Panc1 (cell line): ENCODE measurements at regions not wholly inside any gene's neighbourhood (a gene's known extent, or its start where the extent isn't known, plus 50 kb on each side); places are given as distances from the start of the nearest gene placed in this dataset.

Experiments
- ATAC-seq: fragments of 200-7000 bp; cut with Tn5 transposase; 2 replicates; pipeline ENCODE4 v1.9.1; 2020; ENCODE audit warnings: mild to moderate bottlenecking, moderate library complexity
- BruUV-seq: library from RNA; stranded (reverse); fragments of 400-500 nt; replicated peaks from 2 replicates; lab custom pipeline; 2021; lab: Mats Ljungman, UMichigan
- CTCF ChIA-PET: fragments of 300-600 bp; sonication (Branson Sonifier 250); formaldehyde crosslinking; loops from one replicate; lab custom pipeline; 2022; ENCODE audit warnings: antibody characterized with exemption; lab: Charles Lee
- POLR2A ChIA-PET: fragments of 300-600 bp; sonication (Branson Sonifier 250); formaldehyde crosslinking; loops from one replicate; lab custom pipeline; 2022; ENCODE audit warnings: antibody characterized with exemption; lab: Charles Lee
- DNase-seq: peaks from one replicate; pipeline ENCODE4 v3.0.0-alpha.2; 2010; ENCODE audit warnings: low read depth, low spot score
- H3K27ac ChIP-seq: 2 replicates; pipeline ENCODE4 v1.5.1; 2011; ENCODE audit warnings: mild to moderate bottlenecking, low read length, inconsistent platforms
- H3K27me3 ChIP-seq: fragments of 200-500 bp; sonication (Bioruptor generic); 2 replicates; pipeline ENCODE4 v1.6.0; 2014; ENCODE audit warnings: low read length, inconsistent platforms; ENCODE audit not compliant: control insufficient read depth, insufficient read depth
- H3K36me3 ChIP-seq: fragments of 200-500 bp; sonication (Bioruptor generic); 2 replicates; pipeline ENCODE4 v1.5.1; 2014; ENCODE audit warnings: inconsistent platforms, mild to moderate bottlenecking, low read length, moderate library complexity; ENCODE audit not compliant: control insufficient read depth, insufficient read depth
- H3K4me1 ChIP-seq: 2 replicates; pipeline ENCODE4 v1.5.1; 2011; ENCODE audit warnings: inconsistent platforms, mild to moderate bottlenecking, low read length, moderate library complexity; ENCODE audit not compliant: control insufficient read depth, insufficient read depth
- H3K4me3 ChIP-seq, 2 experiments: 2 replicates each; pipeline ENCODE4 v1.5.1; 2011 to 2012; ENCODE audit warnings: low read depth in 2 of 2, low read length in 2 of 2, mild to moderate bottlenecking in 2 of 2, inconsistent platforms in 1 of 2, moderate library complexity in 1 of 2
- H3K9me3 ChIP-seq: fragments of 200-500 bp; sonication (Bioruptor generic); 2 replicates; pipeline ENCODE4 v1.5.1; 2014; ENCODE audit warnings: low read depth, mild to moderate bottlenecking, inconsistent platforms, low read length, moderate library complexity; ENCODE audit not compliant: control insufficient read depth, insufficient read depth
- CTCF ChIP-seq: fragments of 450-650 bp; IDR thresholded peaks from 2 replicates; pipeline ENCODE4 v1.5.1; 2017; ENCODE audit warnings: mild to moderate bottlenecking
- POLR2AphosphoS5 ChIP-seq: IDR thresholded peaks from 2 replicates; pipeline ENCODE4 v1.6.1; 2012; ENCODE audit warnings: mild to moderate bottlenecking, low read depth, low read length, moderate library complexity
- REST ChIP-seq, 2 experiments: IDR thresholded peaks; 2 replicates each; pipeline ENCODE4 v1.6.1; 2011 to 2012; ENCODE audit warnings: low read depth in 2 of 2, control low read depth in 1 of 2, low read length in 1 of 2, mild to moderate bottlenecking in 1 of 2, moderate library complexity in 1 of 2; ENCODE audit not compliant: insufficient read depth in 1 of 2
- SIN3A ChIP-seq: IDR thresholded peaks from 2 replicates; pipeline ENCODE4 v1.6.1; 2012; ENCODE audit warnings: low read depth, mild to moderate bottlenecking, low read length, moderate library complexity, borderline replicate concordance; ENCODE audit not compliant: insufficient read depth
- TCF7L2 ChIP-seq: IDR thresholded peaks from 2 replicates; pipeline ENCODE4 v1.6.1; 2011; ENCODE audit warnings: mild to moderate bottlenecking, low read depth, low read length, inconsistent platforms
- in situ Hi-C: cut with HindIII; loops from 2 replicates; pipeline ENCODE4 v1.10.0; 2016; ENCODE audit warnings: low sequenced_read_pairs, low pct_unique_long_range_greater_than_20kb
- intact Hi-C: fragments of 100-400 bp; cut with micrococcal nuclease; formaldehyde crosslinking; loops from one replicate; pipeline ENCODE4 v1.10.0; 2022; ENCODE audit not compliant: unreplicated experiment

- no peak overlapping the region for H3K4me3 ChIP-seq
- H3K27ac ChIP-seq = no peak overlapping the region
- ATAC-seq (no peak), DNase-seq (no peak)
- TF ChIP-seq REST (IDR thresholded peaks at IDR 0.05; ENCODE audit: insufficient read depth in 1 of 2, low read depth in 2 of 2, low read length in 1 of 2) (no peak), TCF7L2 (no peak), SIN3A (no peak), CTCF (no peak), POLR2AphosphoS5 (no peak)
- BruUV-seq = no TSS peak
- POLR2A ChIA-PET = interaction anchor here (0.6 kb wide), 1 partner anchor 694 kb away, joined by 3 read pairs; no protein-coding TSS in a partner anchor
- CTCF ChIA-PET = no interaction called here
- H3K9me3 ChIP-seq = peaks cover 3% of the 10 kb centered on the region; the same call in 1 of the 2 replicates
- intact Hi-C loops (no loop called here), in situ Hi-C loops (no loop called here)
- no peaks in the 10 kb centered on the region for H3K36me3 ChIP-seq
- no peaks in the 10 kb centered on the region for H3K4me1 ChIP-seq
- H3K27me3 ChIP-seq = no peaks in the 10 kb centered on the region; the same call in 1 of the 2 replicates
These were observed 125.5 kb downstream of the ELOVL4 start for GRCh38 chr6:79821859-79822258.

- in situ Hi-C loops (no loop called here), intact Hi-C loops (no loop called here)
- TF ChIP-seq CTCF = no peak
- TF ChIP-seq TCF7L2 = no peak
- no peak for TF ChIP-seq SIN3A
- TF ChIP-seq POLR2AphosphoS5 = no peak
- TF ChIP-seq REST (IDR thresholded peaks at IDR 0.05; ENCODE audit: insufficient read depth in 1 of 2, low read depth in 2 of 2, low read length in 1 of 2) = no peak
- no peaks in the 10 kb centered on the region for H3K4me1 ChIP-seq
- ChIA-PET POLR2A (no interaction called here), CTCF (no interaction called here)
- no peak for DNase-seq
- ATAC-seq = no peak
- H3K27ac ChIP-seq = no peak overlapping the region
- H3K36me3 ChIP-seq = no peaks in the 10 kb centered on the region
- H3K9me3 ChIP-seq = no peaks in the 10 kb centered on the region
- H3K4me3 ChIP-seq = no peak overlapping the region
- no peaks in the 10 kb centered on the region for H3K27me3 ChIP-seq
- no TSS peak for BruUV-seq
These were observed 128.9 kb downstream of the ELOVL4 start for GRCh38 chr6:79818471-79818870.
